HG02973 (cell line): ENCODE measurements at regions not wholly inside any gene's neighbourhood (a gene's known extent, or its start where the extent isn't known, plus 50 kb on each side); places are given as distances from the start of the nearest gene placed in this dataset.
"Not testable (repeated sequence)": the region's sequence is repeated elsewhere in the genome, so short reads cannot be mapped to it uniquely, and the experiment has no call there.

Experiments
- ATAC-seq: cut with Tn5 transposase; IDR thresholded peaks from one replicate; pipeline ENCODE4 v1.9.1; 2021; ENCODE audit warnings: moderate library complexity; ENCODE audit not compliant: unreplicated experiment

DNA sequence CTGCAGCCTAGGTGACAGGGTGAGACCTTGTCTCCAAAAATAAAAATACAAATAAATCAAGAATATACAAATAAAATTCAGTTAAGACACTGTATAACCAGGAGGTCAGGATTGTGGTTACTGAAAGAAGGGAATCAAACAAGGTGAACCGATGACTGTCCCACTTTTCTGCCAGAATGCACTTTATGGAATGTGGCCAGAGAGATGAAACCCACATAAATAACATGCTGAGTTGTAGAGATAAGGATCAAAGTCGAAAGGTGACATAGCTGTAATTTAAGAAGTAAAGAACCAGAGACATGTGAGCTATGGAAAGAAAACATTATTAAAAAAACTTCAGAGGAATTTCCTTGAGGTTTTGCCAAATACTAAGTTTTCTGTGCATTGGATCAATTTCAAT lies 1098.2 kb upstream of the USP15 start:
- no peak for ATAC-seq

GRCh38 chr12:61188801-61189595 lies 1071.2 kb upstream of the USP15 start:
- ATAC-seq, result no peak

DNA sequence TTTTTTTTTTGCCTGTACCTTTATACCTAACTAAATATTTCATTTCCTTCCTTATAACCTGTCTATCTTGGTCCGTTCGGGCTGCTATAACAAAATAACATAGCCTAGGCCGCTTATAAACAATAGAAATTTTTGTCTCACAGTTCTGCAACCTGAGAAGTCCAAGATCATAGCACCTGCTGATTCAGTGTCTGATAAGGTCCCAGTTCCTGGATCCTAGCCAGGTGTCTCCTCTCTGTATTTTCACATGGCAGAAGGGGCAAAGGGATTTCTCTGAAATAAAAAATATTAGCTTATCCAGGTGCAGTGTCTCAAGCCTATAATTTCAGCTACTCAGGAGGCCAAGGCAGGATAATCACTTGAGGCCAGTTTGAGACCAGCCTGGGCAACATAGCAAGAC lies 1046.6 kb upstream of the USP15 start:
- ATAC-seq, result no peak

- no peak for ATAC-seq
Observed at GRCh38 chr12:61220337-61220736, 1039.9 kb upstream of the USP15 start.

DNA sequence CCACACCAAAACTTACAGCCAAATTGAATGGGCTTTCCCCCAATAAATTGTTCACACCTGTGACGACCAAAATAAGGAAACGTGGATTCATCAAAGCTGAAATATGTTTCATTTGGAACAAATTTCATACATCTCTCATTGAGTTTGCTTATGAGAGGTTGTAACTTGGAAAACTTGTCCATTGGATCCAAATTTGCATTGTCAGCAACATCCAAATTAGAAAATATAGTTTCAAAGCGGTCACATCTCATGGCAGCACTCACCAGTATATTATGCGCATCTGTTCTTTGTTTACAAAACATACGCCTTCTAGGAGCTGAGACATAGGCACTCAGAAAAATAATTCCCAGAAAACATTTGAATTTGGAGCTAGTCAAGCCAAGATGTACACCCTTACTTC lies 1028.2 kb upstream of the USP15 start:
- ATAC-seq, result no peak

GRCh38 chr12:61250303-61250702 lies 1009.9 kb upstream of the USP15 start:
- ATAC-seq, result no peak

DNA sequence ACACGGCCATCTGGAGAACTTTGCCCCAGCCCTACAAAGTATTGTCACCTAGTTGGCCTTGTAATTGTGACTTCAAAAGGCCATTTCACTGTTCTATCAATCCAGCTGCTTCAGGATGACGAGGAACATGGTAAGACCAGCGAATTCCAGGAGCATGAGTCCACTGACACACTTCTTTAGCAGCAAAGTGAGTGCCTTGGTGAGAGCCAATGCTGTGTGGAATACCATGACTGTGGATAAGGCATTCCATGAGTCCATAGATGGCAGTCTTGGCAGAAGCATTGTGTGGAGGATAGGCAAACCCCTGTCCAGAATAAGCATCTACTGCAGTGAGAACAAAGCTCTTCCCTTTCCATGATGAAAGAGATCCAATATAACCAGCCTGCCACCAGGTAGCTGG lies 1009.1 kb upstream of the USP15 start:
- no peak for ATAC-seq

GRCh38 chr12:61254225-61254624 lies 1006.0 kb upstream of the USP15 start:
- ATAC-seq, result no peak

DNA sequence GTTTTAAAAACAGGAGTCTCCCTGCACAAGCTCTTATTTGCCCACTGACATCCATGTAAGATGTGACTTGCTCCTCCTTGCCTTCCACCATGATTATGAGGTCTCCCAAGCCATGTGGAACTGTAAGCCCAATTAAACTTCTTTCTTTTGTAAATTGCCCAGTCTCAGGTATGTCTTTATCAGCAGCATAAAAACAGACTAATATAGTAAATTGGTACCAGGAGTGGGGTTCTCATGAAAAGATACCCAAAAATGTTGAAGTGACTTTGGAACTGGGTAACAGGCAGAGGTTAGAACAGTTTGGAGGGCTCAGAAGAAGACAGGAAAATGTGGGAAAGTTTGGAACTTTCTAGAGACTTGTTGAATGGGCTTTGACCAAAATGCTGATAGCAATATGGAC lies 995.9 kb upstream of the USP15 start:
- ATAC-seq, result not testable (repeated sequence)

DNA sequence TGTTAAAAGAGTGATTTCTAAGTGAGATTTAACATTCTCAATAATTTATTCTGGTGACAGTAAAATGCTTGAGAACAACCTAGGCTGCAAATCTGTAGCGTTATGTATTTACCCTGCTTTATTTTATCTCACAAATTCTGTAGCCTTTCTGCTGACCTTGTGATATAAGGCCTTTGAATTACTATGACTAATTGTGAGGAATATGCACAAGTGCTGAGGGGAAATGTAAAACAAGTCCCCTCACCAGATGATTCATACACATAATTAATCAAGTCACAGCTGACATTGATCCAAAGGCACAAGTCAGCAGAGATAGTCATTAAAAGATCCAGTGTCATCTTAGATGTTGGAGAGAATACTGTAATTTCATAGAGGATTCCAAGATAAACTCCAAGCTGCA lies 992.7 kb upstream of the USP15 start:
- ATAC-seq, result no peak

DNA sequence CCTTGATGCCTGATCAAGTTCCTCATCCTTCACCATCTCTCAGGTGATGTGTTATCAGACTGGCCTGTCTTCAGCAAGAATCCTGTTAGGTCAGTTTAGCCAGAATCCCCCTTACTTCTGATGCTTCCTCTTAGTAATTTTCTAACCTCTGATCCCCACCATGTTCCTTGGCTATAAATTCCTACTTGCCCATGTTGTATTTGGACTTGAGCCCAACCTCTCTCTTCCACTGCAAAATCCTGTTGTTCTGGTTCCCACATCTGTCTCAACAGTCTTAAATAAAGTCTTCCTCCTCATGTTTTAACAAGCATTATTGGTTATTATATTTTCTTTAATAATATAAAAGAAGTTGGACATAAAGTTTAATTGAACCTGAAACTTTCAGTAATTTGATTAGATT lies 987.8 kb upstream of the USP15 start:
- ATAC-seq, result no peak

GRCh38 chr12:61282790-61283575 lies 977.2 kb upstream of the USP15 start:
- ATAC-seq, result no peak

DNA sequence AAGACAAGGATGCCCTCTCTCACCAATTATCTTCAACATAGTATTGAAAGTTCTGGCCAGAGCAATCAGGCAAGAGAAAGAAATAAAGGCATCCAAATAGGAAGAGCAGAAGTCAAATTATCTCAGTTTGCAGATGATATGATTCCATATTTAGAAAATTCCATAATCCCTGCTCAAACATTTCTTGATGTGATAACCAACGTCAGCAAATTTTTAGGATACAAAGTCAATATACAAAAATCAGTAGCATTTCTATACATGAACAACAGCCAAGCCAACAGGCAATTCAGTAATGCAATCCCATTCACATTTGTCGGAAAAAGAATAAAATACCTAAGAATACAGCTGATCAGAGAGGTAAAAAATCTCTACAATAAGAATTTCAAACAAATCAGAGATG lies 969.7 kb upstream of the USP15 start:
- ATAC-seq, result no peak

- ATAC-seq, result no peak
Observed at GRCh38 chr12:61291647-61292046, 968.6 kb upstream of the USP15 start.

GRCh38 chr12:61294011-61294410 lies 966.2 kb upstream of the USP15 start:
- ATAC-seq, result not testable (repeated sequence)

- no peak for ATAC-seq
Observed at GRCh38 chr12:61301817-61302216, 958.4 kb upstream of the USP15 start.

GRCh38 chr12:61302282-61302681 lies 957.9 kb upstream of the USP15 start:
- no peak for ATAC-seq

DNA sequence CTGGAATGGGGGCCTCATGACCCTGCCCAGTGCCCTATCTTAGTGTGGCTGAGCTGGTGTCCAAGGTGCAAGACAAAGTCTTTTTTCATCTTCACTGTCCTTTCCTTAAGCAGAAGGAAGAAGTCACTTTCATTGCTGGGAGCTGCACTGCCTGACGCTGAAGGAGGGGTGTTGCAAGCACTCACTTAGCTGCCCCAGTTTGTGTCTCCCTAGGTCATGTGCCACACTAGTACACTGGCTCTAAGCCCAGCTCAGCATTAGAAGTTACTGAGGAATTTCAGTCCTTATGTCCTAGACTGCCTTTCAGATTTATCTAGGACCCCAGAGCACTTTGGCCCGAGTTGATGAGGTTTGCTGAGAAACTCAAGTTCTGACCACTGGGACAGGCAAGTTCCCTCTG lies 952.0 kb upstream of the USP15 start:
- no peak for ATAC-seq

- no peak for ATAC-seq
Observed at GRCh38 chr12:61311413-61311812, 948.8 kb upstream of the USP15 start.

DNA sequence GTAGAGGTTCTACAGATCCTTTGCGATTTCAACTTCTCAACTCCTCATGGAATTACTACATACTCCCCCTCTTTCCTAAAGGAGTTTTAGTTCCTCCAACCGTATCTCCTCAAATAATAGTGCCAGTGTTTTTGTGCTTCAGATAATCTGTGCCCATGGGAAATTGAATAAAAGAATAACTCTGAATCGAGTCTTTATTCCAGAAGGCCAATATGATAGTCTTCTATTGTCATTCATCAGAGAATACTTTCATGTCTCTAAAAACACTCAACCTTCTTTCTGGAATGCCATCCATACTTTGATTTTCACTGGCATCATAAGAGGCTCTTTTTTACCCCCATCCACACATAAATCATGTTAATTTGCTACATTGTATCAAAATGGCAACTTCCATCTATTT lies 911.3 kb upstream of the USP15 start:
- ATAC-seq, result no peak

- no peak for ATAC-seq
Observed at GRCh38 chr12:61355105-61355504, 905.1 kb upstream of the USP15 start.

DNA sequence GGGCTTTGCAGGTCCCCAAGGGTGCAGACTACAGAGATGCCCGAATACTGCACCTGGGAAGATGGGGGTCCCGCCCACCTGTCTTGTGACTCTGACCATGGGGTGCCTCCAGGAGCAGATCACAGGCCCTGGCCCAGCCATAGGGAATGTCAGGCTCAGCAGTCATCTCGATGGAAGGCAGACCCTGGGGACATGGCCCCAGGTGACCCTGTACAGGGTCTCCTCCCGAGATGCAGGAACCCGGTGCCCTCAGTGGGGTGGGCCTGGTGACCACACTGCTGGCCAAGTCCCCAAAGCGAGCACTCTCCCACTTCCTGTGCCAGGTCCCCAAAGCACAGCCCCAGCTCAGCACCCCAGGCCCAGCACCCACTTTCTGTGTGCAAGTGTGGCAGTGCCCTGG lies 903.7 kb upstream of the USP15 start:
- ATAC-seq, result no peak
